MV-4-11 (cell line): ENCODE measurements at regions not wholly inside any gene's neighbourhood (a gene's known extent, or its start where the extent isn't known, plus 50 kb on each side); places are given as distances from the start of the nearest gene placed in this dataset.
A peak's percentile ranks its signal among the peaks of the same experiment; 100 is the strongest.
"Not testable (repeated sequence)": the region's sequence is repeated elsewhere in the genome, so short reads cannot be mapped to it uniquely, and the experiment has no call there.

Experiments
- DNase-seq: peaks from one replicate; lab custom pipeline; 2025; lab: John Stamatoyannopoulos, UW

GRCh38 chr6:141498977-141499376 lies 633.7 kb upstream of the GJE1 start:
- DNase-seq = no peak

GRCh38 chr6:141492521-141493284 lies 640.0 kb upstream of the GJE1 start:
- DNase-seq = no peak

- DNase-seq = no peak
Measured at GRCh38 chr6:141491684-141492083, 641.0 kb upstream of the GJE1 start.

- no peak for DNase-seq
Measured at GRCh38 chr6:141490982-141491381, 641.7 kb upstream of the GJE1 start.

- DNase-seq = peak; percentile 70
Measured at GRCh38 chr6:141488488-141488887, 644.2 kb upstream of the GJE1 start.

GRCh38 chr6:141486942-141487341 lies 645.8 kb upstream of the GJE1 start:
- no peak for DNase-seq

- DNase-seq = peak; percentile 95
Measured at GRCh38 chr6:141484711-141485110, 648.0 kb upstream of the GJE1 start.

- DNase-seq = peak; percentile 98
Measured at GRCh38 chr6:141483598-141484061, 649.1 kb upstream of the GJE1 start.

GRCh38 chr6:141482796-141483597 lies 649.7 kb upstream of the GJE1 start:
- DNase-seq = peak; percentile 36

GRCh38 chr6:141475259-141475658 lies 657.5 kb upstream of the GJE1 start:
- DNase-seq = no peak

- DNase-seq = no peak
Measured at GRCh38 chr6:141472162-141472928, 660.4 kb upstream of the GJE1 start.

GRCh38 chr6:141470810-141471209 lies 661.9 kb upstream of the GJE1 start:
- DNase-seq = no peak

GRCh38 chr6:141467881-141468280 lies 664.8 kb upstream of the GJE1 start:
- no peak for DNase-seq

GRCh38 chr6:141467041-141467440 lies 665.7 kb upstream of the GJE1 start:
- no peak for DNase-seq

GRCh38 chr6:141464896-141465295 lies 667.8 kb upstream of the GJE1 start:
- no peak for DNase-seq

GRCh38 chr6:141464490-141464889 lies 668.2 kb upstream of the GJE1 start:
- no peak for DNase-seq

GRCh38 chr6:141463237-141463977 lies 669.3 kb upstream of the GJE1 start:
- peak; percentile 21 for DNase-seq

GRCh38 chr6:141460743-141461484 lies 671.8 kb upstream of the GJE1 start:
- no peak for DNase-seq

- DNase-seq = not testable (repeated sequence)
Measured at GRCh38 chr6:141460245-141460644, 672.5 kb upstream of the GJE1 start.

GRCh38 chr6:141457984-141458383 lies 674.7 kb upstream of the GJE1 start:
- not testable (repeated sequence) for DNase-seq

GRCh38 chr6:141452354-141452686 lies 680.4 kb upstream of the GJE1 start:
- no peak for DNase-seq
